NCI-H2227 (cell line): ENCODE measurements at regions not wholly inside any gene's neighbourhood (a gene's known extent, or its start where the extent isn't known, plus 50 kb on each side); places are given as distances from the start of the nearest gene placed in this dataset.

Source experiments
- DNase-seq: peaks from one replicate; lab custom pipeline; 2025; ENCODE audit not compliant: unreplicated experiment; lab: John Stamatoyannopoulos, UW

- DNase-seq = no peak
Observed at GRCh38 chr2:120669971-120670370, 65.7 kb upstream of the GLI2 start.

- no peak for DNase-seq
Observed at GRCh38 chr2:120670371-120670770, 65.3 kb upstream of the GLI2 start.

- no peak for DNase-seq
Observed at GRCh38 chr2:120670771-120671480, 64.7 kb upstream of the GLI2 start.

GRCh38 chr2:120672526-120673204 is 63.0 kb upstream of the GLI2 start:
- DNase-seq = no peak

- no peak for DNase-seq
Observed at GRCh38 chr2:120673205-120673550, 62.5 kb upstream of the GLI2 start.

GRCh38 chr2:120673571-120674061 is 62.1 kb upstream of the GLI2 start:
- no peak for DNase-seq

GRCh38 chr2:120674246-120675170 is 61.2 kb upstream of the GLI2 start:
- DNase-seq = no peak

GRCh38 chr2:120675460-120676130 is 60.1 kb upstream of the GLI2 start:
- DNase-seq = no peak

GRCh38 chr2:120677221-120677620 is 58.4 kb upstream of the GLI2 start:
- no peak for DNase-seq

- no peak for DNase-seq
Observed at GRCh38 chr2:120677696-120678247, 57.9 kb upstream of the GLI2 start.

GRCh38 chr2:120678251-120678650 is 57.4 kb upstream of the GLI2 start:
- no peak for DNase-seq

- no peak for DNase-seq
Observed at GRCh38 chr2:120678926-120679325, 56.7 kb upstream of the GLI2 start.

- DNase-seq = no peak
Observed at GRCh38 chr2:120679526-120679925, 56.1 kb upstream of the GLI2 start.

GRCh38 chr2:120680136-120680761 is 55.4 kb upstream of the GLI2 start:
- peak; percentile 91 for DNase-seq

GRCh38 chr2:120681181-120681580 is 54.5 kb upstream of the GLI2 start:
- DNase-seq = no peak

- no peak for DNase-seq
Observed at GRCh38 chr2:120681696-120682288, 53.9 kb upstream of the GLI2 start.

GRCh38 chr2:120682654-120683053 is 53.0 kb upstream of the GLI2 start:
- no peak for DNase-seq

GRCh38 chr2:120683081-120683480 is 52.6 kb upstream of the GLI2 start:
- no peak for DNase-seq

GRCh38 chr2:120683701-120684100 is 52.0 kb upstream of the GLI2 start:
- DNase-seq = no peak
